ENCODE measurements at regions not wholly inside any gene's neighbourhood (a gene's known extent, or its start where the extent isn't known, plus 50 kb on each side); places are given as distances from the start of the nearest gene placed in this dataset.

DNA sequence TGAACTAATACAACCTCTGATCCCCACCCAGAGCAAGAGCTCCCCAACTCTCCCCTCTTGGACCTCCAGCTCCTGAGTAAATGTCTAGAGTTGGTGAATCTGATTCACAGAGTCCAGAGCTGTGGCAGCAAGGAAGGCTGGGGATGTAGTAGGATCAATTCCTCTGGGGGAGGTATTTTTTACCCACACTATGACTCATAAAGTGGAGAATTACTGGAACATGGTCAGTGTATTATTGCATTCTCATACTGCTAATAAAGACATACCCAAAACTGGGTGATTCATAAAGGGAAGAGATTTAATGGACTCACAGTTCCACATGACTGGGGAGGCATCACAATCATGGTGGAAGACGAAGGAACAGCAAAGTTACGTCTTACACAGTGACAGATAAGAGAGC is 496.7 kb downstream of the EFNB2 start:
- Histone ChIP-seq H3K9me3 (ENCODE audit: control insufficient read depth in 1 of 2, insufficient read depth in 1 of 2, low read depth in 1 of 2, low read length in 2 of 2) (no peaks in the 10 kb centered on the region), H3K79me2 (ENCODE audit: insufficient read depth, low read length) (no peaks in the 10 kb centered on the region), H4K20me1 (ENCODE audit: insufficient read depth) (no peaks in the 10 kb centered on the region), H3K36me3 (ENCODE audit: control insufficient read depth in 1 of 2, insufficient read depth in 2 of 2, low read length in 2 of 2) (no peaks in the 10 kb centered on the region), H3K27me3 (ENCODE audit: insufficient read depth, low read length) (no peaks in the 10 kb centered on the region), H3K9me2 (ENCODE audit: insufficient read depth) (no peaks in the 10 kb centered on the region), H2AFZ (ENCODE audit: low read depth, low read length, poor library complexity, severe bottlenecking) (no peak overlapping the region), H3K4me1 (ENCODE audit: control insufficient read depth in 1 of 2, insufficient read depth in 2 of 2, low read length in 2 of 2) (peaks cover 14 to 40% of the 10 kb centered on the region in 2 experiments; a peak in 3 of 4 replicates), H3K4me2 (ENCODE audit: low read length) (peak overlapping the region; percentile 59), H3K9ac (ENCODE audit: low read length) (no peak overlapping the region), H3K27ac (ENCODE audit: low read depth, low read length) (peak overlapping the region; percentile 7), H3K4me3 (replicated peaks in 1 of 2; ENCODE audit: low read depth in 1 of 2, low read length in 2 of 2) (no peak overlapping the region)
- RAD21 ChIA-PET (ENCODE audit: low non-redundant PET in 1 of 2, low total read pairs in 2 of 2, uncharacterized antibody in 2 of 2, unreplicated experiment in 2 of 2), result interaction anchor here in 1 of 2 experiments (0.6 kb wide), 1 partner anchor 1265 kb away, joined by 3 read pairs; no protein-coding TSS in a partner anchor
- DNase-seq (ENCODE audit: low read depth, low spot score), result peak; percentile 51
- POLR2A ChIA-PET, result interaction anchor here (0.7 kb wide), 1 partner anchor 389 kb away, joined by 4 read pairs; no protein-coding TSS in a partner anchor
- CTCF ChIA-PET, result no interaction called here
- intact Hi-C loops (cut with micrococcal nuclease), result loop anchor here (5.0 to 10.0 kb wide), 2 partner anchors 494 to 634 kb away; no protein-coding TSS in a partner anchor
- ATAC-seq, result peak; percentile 77
- BruUV-seq (replicated peaks), result no TSS peak
- TF ChIP-seq, protein P1, sequence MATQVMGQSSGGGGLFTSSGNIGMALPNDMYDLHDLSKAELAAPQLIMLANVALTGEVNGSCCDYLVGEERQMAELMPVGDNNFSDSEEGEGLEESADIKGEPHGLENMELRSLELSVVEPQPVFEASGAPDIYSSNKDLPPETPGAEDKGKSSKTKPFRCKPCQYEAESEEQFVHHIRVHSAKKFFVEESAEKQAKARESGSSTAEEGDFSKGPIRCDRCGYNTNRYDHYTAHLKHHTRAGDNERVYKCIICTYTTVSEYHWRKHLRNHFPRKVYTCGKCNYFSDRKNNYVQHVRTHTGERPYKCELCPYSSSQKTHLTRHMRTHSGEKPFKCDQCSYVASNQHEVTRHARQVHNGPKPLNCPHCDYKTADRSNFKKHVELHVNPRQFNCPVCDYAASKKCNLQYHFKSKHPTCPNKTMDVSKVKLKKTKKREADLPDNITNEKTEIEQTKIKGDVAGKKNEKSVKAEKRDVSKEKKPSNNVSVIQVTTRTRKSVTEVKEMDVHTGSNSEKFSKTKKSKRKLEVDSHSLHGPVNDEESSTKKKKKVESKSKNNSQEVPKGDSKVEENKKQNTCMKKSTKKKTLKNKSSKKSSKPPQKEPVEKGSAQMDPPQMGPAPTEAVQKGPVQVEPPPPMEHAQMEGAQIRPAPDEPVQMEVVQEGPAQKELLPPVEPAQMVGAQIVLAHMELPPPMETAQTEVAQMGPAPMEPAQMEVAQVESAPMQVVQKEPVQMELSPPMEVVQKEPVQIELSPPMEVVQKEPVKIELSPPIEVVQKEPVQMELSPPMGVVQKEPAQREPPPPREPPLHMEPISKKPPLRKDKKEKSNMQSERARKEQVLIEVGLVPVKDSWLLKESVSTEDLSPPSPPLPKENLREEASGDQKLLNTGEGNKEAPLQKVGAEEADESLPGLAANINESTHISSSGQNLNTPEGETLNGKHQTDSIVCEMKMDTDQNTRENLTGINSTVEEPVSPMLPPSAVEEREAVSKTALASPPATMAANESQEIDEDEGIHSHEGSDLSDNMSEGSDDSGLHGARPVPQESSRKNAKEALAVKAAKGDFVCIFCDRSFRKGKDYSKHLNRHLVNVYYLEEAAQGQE (IDR thresholded peaks at IDR 0.05; ENCODE audit: low read depth), result no peak
- TF ChIP-seq ELF1 (IDR thresholded peaks at IDR 0.05; ENCODE audit: borderline replicate concordance, low read depth), result no peak
- peak; percentile 30 for TF ChIP-seq YY1 (IDR thresholded peaks at IDR 0.05; ENCODE audit: extremely low read depth, insufficient replicate concordance, low read depth, low read length)
- TF ChIP-seq EZH2phosphoT487 (IDR thresholded peaks at IDR 0.05; ENCODE audit: borderline replicate concordance), result no peak
- TF ChIP-seq, protein P2, sequence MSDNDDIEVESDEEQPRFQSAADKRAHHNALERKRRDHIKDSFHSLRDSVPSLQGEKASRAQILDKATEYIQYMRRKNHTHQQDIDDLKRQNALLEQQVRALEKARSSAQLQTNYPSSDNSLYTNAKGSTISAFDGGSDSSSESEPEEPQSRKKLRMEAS (IDR thresholded peaks at IDR 0.05), result peak; percentile 32; the same call in 1 of the 2 replicates
- no peak for TF ChIP-seq ZBTB33 (IDR thresholded peaks at IDR 0.05; ENCODE audit: extremely low read depth, insufficient replicate concordance, low read length)
- no peak for TF ChIP-seq EZH2 (IDR thresholded peaks at IDR 0.05)
- peak; percentile 71 for TF ChIP-seq FOSL1 (IDR thresholded peaks at IDR 0.05; ENCODE audit: low read depth)
- no peak for TF ChIP-seq CTCF (IDR thresholded peaks at IDR 0.05 in 2 of 3, conservative IDR thresholded peaks at IDR 0.05 in 1 of 3; ENCODE audit: borderline replicate concordance in 1 of 3, insufficient read depth in 1 of 3, low read depth in 2 of 3, low read length in 2 of 3)
- TF ChIP-seq POLR2AphosphoS5 (IDR thresholded peaks at IDR 0.05; ENCODE audit: low read depth, low read length), result no peak
- TF ChIP-seq ZNF274 (IDR thresholded peaks at IDR 0.05; ENCODE audit: low read depth, low read length), result no peak
- peak; percentile 77 for TF ChIP-seq JUND (IDR thresholded peaks at IDR 0.05)
- peak; percentile 82 for TF ChIP-seq CBX3 (IDR thresholded peaks at IDR 0.05; ENCODE audit: low read depth)
- TF ChIP-seq EGR1 (IDR thresholded peaks at IDR 0.05; ENCODE audit: low read depth), result 0 out of 2 replicates have a peak, but pooled peaks have one; percentile 30
- TF ChIP-seq TCF7L2 (IDR thresholded peaks at IDR 0.05; ENCODE audit: borderline replicate concordance, extremely low read depth, insufficient read depth, insufficient read length), result no peak
- TF ChIP-seq POLR2A (IDR thresholded peaks at IDR 0.05; ENCODE audit: borderline replicate concordance, extremely low read depth, insufficient read depth, insufficient read length), result no peak
- peak; percentile 73 for TF ChIP-seq SP1 (IDR thresholded peaks at IDR 0.05; ENCODE audit: low read depth)
- TF ChIP-seq, protein P3, sequence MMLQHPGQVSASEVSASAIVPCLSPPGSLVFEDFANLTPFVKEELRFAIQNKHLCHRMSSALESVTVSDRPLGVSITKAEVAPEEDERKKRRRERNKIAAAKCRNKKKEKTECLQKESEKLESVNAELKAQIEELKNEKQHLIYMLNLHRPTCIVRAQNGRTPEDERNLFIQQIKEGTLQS (IDR thresholded peaks at IDR 0.05), result 0 out of 2 replicates have a peak, but pooled peaks have one; percentile 35
- TF ChIP-seq SIN3A (IDR thresholded peaks at IDR 0.05; ENCODE audit: low read depth), result no peak
- TF ChIP-seq SRF (IDR thresholded peaks at IDR 0.05; ENCODE audit: low read depth), result peak; percentile 56; the same call in 1 of the 2 replicates

Measured in HCT116 (cell line).